ENCODE measurements at regions not wholly inside any gene's neighbourhood (a gene's known extent, or its start where the extent isn't known, plus 50 kb on each side); places are given as distances from the start of the nearest gene placed in this dataset.
"Not testable (repeated sequence)": the region's sequence is repeated elsewhere in the genome, so short reads cannot be mapped to it uniquely, and the experiment has no call there.

- no peak for DNase-seq (ENCODE audit: low spot score)
These were observed 155.2 kb upstream of the E2F7 start for GRCh38 chr12:77220586-77220985.

DNA sequence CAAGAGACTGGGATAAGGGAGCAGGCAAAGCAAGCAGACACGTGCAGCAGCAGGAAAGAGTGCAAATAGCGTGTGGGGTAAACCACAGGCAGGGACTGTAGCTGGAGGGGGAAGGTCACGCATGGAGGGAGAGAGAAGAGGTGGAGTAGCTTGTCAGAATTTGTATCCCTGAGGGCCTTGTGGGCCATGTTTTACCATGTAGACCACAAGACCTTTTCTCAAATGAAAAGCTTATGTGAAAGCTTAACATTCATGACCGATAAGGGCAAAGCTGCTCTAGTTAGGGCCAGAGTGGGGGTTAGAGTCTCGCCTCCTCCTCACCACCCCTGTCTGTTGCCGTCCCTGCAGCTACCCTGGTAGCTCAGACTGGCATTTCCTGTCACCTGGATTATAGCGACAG is 152.9 kb upstream of the E2F7 start:
- DNase-seq (ENCODE audit: low spot score): no peak

DNA sequence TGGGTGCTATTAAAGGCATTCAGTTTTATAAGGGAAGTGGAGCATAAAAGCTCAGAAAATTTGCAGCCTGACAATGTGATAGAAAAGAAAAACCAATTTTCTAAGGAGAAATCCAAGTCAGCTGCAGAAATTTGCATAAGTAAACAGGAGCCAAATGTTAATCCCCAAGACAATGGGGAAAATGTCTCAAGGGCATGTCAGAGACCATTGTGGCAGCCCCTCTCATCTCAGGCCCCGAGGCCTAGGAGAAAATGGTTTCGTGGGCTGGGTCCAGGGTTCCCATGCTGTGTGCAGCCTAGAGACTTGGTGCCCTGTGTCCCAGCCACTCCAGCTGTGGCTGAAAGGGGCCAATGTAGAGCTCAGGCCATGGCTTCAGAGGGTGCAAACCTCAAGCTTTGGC is 150.8 kb upstream of the E2F7 start:
- not testable (repeated sequence) for DNase-seq (ENCODE audit: low spot score)

GRCh38 chr12:77214136-77214535 is 148.8 kb upstream of the E2F7 start:
- DNase-seq (ENCODE audit: low spot score): no peak

GRCh38 chr12:77213319-77213718 is 147.9 kb upstream of the E2F7 start:
- DNase-seq (ENCODE audit: low spot score): no peak

DNA sequence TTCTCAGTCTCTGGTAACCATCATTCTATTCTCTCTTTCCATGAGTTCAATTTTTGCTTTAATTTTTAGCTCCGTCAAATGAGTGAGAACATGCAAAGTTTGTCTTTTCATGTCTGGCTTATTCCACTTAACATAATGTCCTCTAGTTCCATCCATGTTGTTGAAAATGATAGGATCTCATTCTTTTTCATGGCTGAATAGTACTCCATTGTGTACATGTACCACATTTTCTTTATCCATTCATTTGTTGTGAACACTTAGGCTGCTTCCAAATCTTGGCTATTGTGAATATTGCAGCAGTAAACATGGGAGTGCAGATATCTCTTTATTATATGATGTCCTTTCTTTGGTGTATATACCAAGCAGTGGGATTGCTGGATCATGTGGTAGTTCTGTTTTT is 145.4 kb upstream of the E2F7 start:
- no peak for DNase-seq (ENCODE audit: low spot score)

GRCh38 chr12:77204083-77204482 is 138.7 kb upstream of the E2F7 start:
- no peak for DNase-seq (ENCODE audit: low spot score)

DNA sequence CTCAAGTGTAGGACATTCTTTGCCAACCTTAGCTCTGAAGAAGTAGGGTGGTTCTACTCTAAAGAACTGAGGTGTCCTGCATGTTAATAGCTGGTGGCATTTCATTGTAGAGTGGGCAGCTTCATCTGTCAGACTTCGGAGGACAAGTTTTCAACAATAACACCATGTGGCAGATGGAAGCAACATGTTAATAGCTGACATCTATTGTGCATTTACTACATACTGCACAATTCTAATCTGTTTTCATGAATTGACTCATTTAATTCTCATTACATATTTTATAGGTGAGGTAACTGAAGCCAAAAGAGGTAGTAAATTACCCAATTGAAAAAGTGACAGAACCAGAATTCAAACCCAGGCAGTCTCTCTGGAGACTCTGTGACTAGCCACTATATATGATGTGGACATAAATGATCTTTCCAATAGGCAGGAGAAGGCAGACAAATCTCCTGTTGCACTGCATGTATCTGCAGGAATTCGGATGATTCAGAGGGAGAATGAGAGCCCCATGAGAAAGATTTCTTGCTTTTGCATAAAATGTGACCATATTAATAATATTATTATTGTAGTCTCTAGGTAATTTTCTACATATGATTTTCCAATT is 137.2 kb upstream of the E2F7 start:
- DNase-seq (ENCODE audit: low spot score): no peak

- no peak for DNase-seq (ENCODE audit: low spot score)
These were observed 124.6 kb upstream of the E2F7 start for GRCh38 chr12:77189901-77190416.

GRCh38 chr12:77189458-77189857 is 124.1 kb upstream of the E2F7 start:
- no peak for DNase-seq (ENCODE audit: low spot score)

DNA sequence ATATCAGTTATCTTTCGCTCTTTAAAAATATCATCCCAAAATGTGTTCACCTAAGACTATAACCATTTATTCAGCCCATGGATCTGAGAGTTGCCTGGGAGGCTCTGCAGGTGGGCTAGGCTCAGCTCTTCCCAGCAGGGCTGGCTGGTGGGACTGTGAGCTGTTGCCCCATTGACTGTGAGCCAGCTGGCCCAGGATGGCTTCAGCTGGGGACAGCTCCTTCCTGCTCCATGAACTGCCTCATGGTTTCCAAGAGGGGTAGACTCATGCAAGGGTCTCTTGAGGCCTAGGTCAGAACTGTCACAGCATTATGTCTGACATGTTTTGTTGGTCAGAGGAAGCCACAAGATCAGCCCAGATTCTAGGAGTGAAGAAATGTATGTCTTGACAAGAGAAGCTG is 114.1 kb upstream of the E2F7 start:
- no peak for DNase-seq (ENCODE audit: low spot score)

DNA sequence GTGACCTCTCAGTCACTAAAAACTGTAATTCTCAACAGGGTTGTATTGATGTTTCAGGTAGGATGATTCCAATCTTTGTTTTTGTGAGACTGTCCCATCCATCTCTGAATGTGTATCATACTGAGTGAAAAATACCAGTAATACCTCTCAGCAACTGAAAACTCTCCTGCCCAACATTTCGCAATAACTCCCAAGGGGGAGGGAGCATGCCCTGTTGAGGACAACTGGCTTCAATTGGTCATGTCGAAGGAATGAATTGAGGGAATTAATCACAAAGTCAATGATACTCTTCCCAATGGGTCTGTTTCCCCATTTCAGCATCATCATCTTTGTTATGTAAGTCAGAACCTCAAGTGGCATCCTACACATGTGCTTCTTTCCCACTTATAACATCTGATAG is 102.4 kb upstream of the E2F7 start:
- no peak for DNase-seq (ENCODE audit: low spot score)

DNA sequence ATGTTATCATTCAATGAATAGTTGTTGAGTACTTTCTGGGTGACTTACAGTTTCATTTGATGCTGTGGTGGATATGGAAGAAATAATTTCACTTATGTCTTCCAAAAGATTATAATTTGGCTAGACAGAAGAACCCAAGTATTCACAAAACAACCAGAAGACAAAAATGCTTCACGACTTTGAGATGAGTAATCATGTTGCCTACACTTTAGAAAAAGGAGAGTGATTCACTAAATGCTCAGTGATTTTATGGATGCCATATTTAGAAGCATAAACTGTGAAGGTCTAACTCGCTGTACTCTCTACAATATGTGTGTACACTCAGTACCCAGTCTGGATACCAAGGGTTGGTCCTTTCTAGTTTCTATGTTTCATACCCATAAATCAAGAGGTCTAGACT is 101.3 kb upstream of the E2F7 start:
- DNase-seq (ENCODE audit: low spot score): no peak

DNA sequence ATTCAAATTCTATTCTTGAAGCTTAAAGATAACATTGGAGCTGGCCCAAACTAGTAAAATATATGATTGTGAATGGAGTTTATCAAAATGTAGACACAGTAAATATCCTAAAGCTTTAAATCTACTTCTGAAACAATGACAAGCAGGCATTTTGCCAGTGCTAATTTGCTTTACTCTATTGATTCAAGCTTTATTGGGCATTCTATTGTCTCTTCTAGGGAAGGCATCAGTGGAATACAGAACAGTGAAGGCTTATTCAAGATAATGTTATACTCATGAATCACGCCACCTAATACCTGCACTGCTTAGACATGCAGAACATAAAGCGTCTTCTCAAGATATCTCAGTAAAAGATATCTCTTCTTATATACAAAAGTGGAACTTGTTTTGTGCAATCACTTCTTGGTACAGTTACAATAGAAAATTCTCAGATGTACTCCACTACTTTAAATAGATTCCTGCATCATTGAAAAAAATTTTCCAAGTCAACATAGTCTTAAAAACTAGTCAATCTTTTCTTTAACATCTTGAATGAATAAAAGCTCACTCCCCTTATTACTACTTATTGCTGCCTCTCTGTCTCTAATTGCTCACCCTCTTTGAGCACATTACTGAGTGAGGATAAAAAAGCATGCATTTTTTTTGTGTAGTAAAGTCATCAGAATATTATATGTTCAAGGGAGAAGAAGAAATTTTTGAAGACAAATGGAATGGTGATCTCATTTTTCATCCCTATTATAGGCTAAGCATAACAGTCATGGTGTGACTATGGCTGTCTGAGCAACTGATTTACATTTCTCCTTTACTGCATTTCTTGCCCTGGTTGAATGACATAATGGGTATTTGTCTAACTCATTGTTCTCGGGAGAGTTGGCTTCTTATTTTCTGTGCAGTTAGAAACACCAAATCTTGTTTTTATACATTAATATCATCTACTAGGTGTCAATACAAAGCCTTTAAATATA is 98.0 kb upstream of the E2F7 start:
- no peak for DNase-seq (ENCODE audit: low spot score)

DNA sequence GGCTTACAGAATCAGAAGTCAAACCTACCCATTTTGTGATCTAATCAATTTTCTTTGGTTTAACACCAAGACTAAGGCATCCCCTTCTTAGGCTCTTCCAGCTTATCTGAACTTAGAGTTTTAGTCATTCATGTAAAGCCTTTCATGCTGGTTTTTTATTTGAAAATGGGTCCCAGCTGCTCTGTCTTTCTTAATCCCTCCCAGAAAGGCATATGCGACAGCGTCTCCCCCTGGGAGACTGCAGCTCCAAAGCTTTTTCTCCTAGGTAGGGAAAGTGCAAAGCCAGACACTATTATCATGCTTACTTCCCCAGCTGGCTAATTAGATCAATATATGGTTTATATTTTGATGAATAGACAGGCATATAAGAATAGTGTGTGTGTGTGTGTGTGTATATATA is 96.6 kb upstream of the E2F7 start:
- DNase-seq (ENCODE audit: low spot score): no peak

GRCh38 chr12:77160931-77161330 is 95.6 kb upstream of the E2F7 start:
- DNase-seq (ENCODE audit: low spot score): no peak

DNA sequence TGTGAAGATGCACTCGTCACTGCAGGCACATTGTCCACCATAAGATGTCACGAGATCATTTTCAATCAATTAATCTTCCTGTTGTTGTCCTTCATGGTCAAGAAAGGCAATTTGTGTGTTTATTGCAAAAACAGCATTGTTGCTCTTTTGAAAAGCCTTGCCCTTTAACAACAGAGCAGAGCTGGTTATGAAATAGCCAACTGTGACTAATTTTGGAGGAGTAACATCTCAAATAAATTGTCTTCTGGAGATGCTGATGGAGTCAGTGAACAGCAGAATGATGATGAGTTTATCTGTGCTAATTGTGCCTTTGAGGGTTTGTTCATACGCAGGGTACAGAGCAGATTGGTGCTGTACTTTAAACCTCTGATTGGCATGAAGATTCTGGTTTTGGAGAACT is 88.3 kb upstream of the E2F7 start:
- no peak for DNase-seq (ENCODE audit: low spot score)

GRCh38 chr12:77152623-77153193 is 87.3 kb upstream of the E2F7 start:
- DNase-seq (ENCODE audit: low spot score): no peak

- no peak for DNase-seq (ENCODE audit: low spot score)
These were observed 85.7 kb upstream of the E2F7 start for GRCh38 chr12:77151030-77151429.

GRCh38 chr12:77133566-77133965 is 68.2 kb upstream of the E2F7 start:
- DNase-seq (ENCODE audit: low spot score): no peak

DNA sequence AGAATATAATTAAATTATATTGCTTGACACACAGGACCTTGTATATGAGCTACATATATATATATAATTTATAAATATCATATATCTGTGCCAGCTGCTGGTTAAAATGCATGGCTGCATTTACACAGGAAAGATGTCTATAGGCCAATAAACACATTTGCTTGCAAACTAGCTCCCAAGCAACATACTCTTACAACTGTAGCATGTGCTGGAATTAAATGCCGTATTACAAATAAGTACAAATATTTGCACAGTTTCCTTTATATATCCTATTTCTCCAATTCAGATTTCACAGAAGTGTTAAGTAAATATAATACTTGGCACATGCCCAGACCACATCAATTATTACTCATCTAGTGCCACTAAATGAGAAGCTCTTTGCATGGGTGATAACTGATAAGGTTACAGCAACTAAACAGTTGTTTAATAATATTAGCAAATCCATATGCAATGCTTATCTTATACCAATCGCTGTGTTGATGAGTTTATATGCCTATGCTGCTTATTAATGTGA is 66.7 kb upstream of the E2F7 start:
- DNase-seq (ENCODE audit: low spot score): no peak

- DNase-seq (ENCODE audit: low spot score): no peak
These were observed 64.8 kb upstream of the E2F7 start for GRCh38 chr12:77130193-77130592.

GRCh38 chr12:77124767-77125166 is 59.4 kb upstream of the E2F7 start:
- DNase-seq (ENCODE audit: low spot score): no peak
